IMR-90 (cell line): ENCODE measurements at regions not wholly inside any gene's neighbourhood (a gene's known extent, or its start where the extent isn't known, plus 50 kb on each side); places are given as distances from the start of the nearest gene placed in this dataset.
A peak's percentile ranks its signal among the peaks of the same experiment; 100 is the strongest.

Source experiments
- ATAC-seq: fragments of 200-7000 bp; cut with Tn5 transposase; 2 replicates; pipeline ENCODE4 v1.9.1; 2020; ENCODE audit warnings: low read depth, mild to moderate bottlenecking, moderate library complexity
- BruUV-seq: library from RNA; stranded (reverse); fragments of 400-500 nt; replicated peaks from 2 replicates; lab custom pipeline; 2021; lab: Mats Ljungman, UMichigan
- CTCF ChIA-PET: fragments of 300-600 bp; formaldehyde crosslinking; extraction: SDS; loops from one replicate; lab custom pipeline; 2021; ENCODE audit warnings: antibody characterized with exemption; lab: Yijun Ruan, JAX
- POLR2A ChIA-PET: fragments of 300-600 bp; sonication (Branson Sonifier 250); formaldehyde crosslinking; loops from one replicate; lab custom pipeline; 2022; ENCODE audit warnings: antibody characterized with exemption; ENCODE audit not compliant: unreplicated experiment; lab: Charles Lee
- DNase-seq: peaks from one replicate; pipeline ENCODE4 v3.0.0; 2013
- H2AFZ ChIP-seq: replicated peaks from 2 replicates; pipeline ENCODE3; 2013; ENCODE audit warnings: low read length, mild to moderate bottlenecking; ENCODE audit not compliant: poor library complexity
- H2AK5ac ChIP-seq: 2 replicates; pipeline ENCODE4 v1.6.1; 2013; ENCODE audit warnings: low read depth, low read length, inconsistent platforms
- H2AK9ac ChIP-seq: replicated peaks from 2 replicates; pipeline ENCODE3; 2013; ENCODE audit warnings: mild to moderate bottlenecking, low read depth, low read length, moderate library complexity; ENCODE audit not compliant: poor library complexity
- H2BK120ac ChIP-seq: 2 replicates; pipeline ENCODE4 v1.6.1; 2013; ENCODE audit warnings: low read depth, low read length, inconsistent platforms
- H2BK15ac ChIP-seq: 3 replicates; pipeline ENCODE4 v1.6.1; 2013; ENCODE audit warnings: low read depth, low read length, inconsistent platforms
- H2BK20ac ChIP-seq: 2 replicates; pipeline ENCODE4 v1.6.1; 2013; ENCODE audit warnings: low read depth, mild to moderate bottlenecking, inconsistent platforms, low read length, moderate library complexity
- H2BK5ac ChIP-seq: 2 replicates; pipeline ENCODE4 v1.6.1; 2013; ENCODE audit warnings: mild to moderate bottlenecking, low read depth, low read length, inconsistent platforms; ENCODE audit not compliant: poor library complexity, severe bottlenecking
- H3K14ac ChIP-seq: replicated peaks from 2 replicates; pipeline ENCODE4 v1.6.1; 2013; ENCODE audit warnings: low read depth, low read length, inconsistent platforms
- H3K18ac ChIP-seq: 2 replicates; pipeline ENCODE4 v1.6.1; 2013; ENCODE audit warnings: low read depth, low read length, control low read depth
- H3K23ac ChIP-seq: 2 replicates; pipeline ENCODE4 v1.6.1; 2013; ENCODE audit warnings: low read depth, low read length, inconsistent platforms
- H3K27ac ChIP-seq: 2 replicates; pipeline ENCODE4 v1.5.1; 2013; ENCODE audit warnings: mild to moderate bottlenecking, control low read depth, low read length; ENCODE audit not compliant: insufficient read depth
- H3K27me3 ChIP-seq: 2 replicates; pipeline ENCODE4 v1.6.1; 2013; ENCODE audit warnings: low read length; ENCODE audit not compliant: control insufficient read depth, insufficient read depth
- H3K36me3 ChIP-seq: 2 replicates; pipeline ENCODE4 v1.6.1; 2013; ENCODE audit warnings: low read length, mixed read lengths; ENCODE audit not compliant: control insufficient read depth, insufficient read depth
- H3K4ac ChIP-seq: 2 replicates; pipeline ENCODE4 v1.6.1; 2013; ENCODE audit warnings: low read depth, low read length, inconsistent platforms
- H3K4me1 ChIP-seq: 2 replicates; pipeline ENCODE4 v1.6.1; 2013; ENCODE audit warnings: low read length, mixed read lengths; ENCODE audit not compliant: control insufficient read depth, insufficient read depth
- H3K4me2 ChIP-seq: 2 replicates; pipeline ENCODE4 v1.6.1; 2013; ENCODE audit warnings: low read depth, mild to moderate bottlenecking, control low read depth, low read length, moderate library complexity
- H3K4me3 ChIP-seq: 2 replicates; pipeline ENCODE4 v1.5.1; 2013; ENCODE audit warnings: low read depth, mild to moderate bottlenecking, control low read depth, low read length, moderate library complexity; ENCODE audit not compliant: insufficient read depth
- H3K56ac ChIP-seq: 2 replicates; pipeline ENCODE4 v1.6.1; 2013; ENCODE audit warnings: low read length, inconsistent platforms; ENCODE audit not compliant: insufficient read depth; ENCODE audit errors: extremely low read depth
- H3K79me1 ChIP-seq, 2 experiments: 2 replicates each; pipeline ENCODE4 v1.6.1; 2013; ENCODE audit warnings: low read length in 2 of 2, inconsistent platforms in 1 of 2, low read depth in 1 of 2
- H3K9ac ChIP-seq: 2 replicates; pipeline ENCODE4 v1.6.1; 2013; ENCODE audit warnings: low read depth, low read length, control low read depth
- H3K9me1 ChIP-seq: 2 replicates; pipeline ENCODE4 v1.6.1; 2013; ENCODE audit warnings: low read length, inconsistent platforms; ENCODE audit not compliant: insufficient read depth
- H3K9me3 ChIP-seq: 2 replicates; pipeline ENCODE4 v1.6.1; 2013; ENCODE audit warnings: low read length; ENCODE audit not compliant: control insufficient read depth, insufficient read depth
- H4K20me1 ChIP-seq: 2 replicates; pipeline ENCODE4 v1.6.1; 2013; ENCODE audit warnings: low read length, inconsistent platforms; ENCODE audit not compliant: insufficient read depth
- H4K5ac ChIP-seq: 2 replicates; pipeline ENCODE4 v1.6.1; 2013; ENCODE audit warnings: mild to moderate bottlenecking, low read depth, low read length, control low read depth
- H4K8ac ChIP-seq, 2 experiments: 2 replicates each; pipeline ENCODE4 v1.6.1; 2013; ENCODE audit warnings: low read depth in 2 of 2, low read length in 2 of 2, control low read depth in 1 of 2, inconsistent platforms in 1 of 2
- H4K91ac ChIP-seq: 2 replicates; pipeline ENCODE4 v1.6.1; 2013; ENCODE audit warnings: low read depth, low read length, inconsistent platforms; ENCODE audit not compliant: insufficient read depth
- BHLHE40 ChIP-seq: fragments of 150-350 bp; IDR thresholded peaks from 2 replicates; pipeline ENCODE4 v1.6.1; 2016; ENCODE audit warnings: mild to moderate bottlenecking, low read depth, low read length
- CEBPB ChIP-seq: IDR thresholded peaks from 2 replicates; pipeline ENCODE4 v1.6.1; 2012; ENCODE audit warnings: low read depth, low read length, improper control_type of control experiment
- CHD1 ChIP-seq: IDR thresholded peaks from 2 replicates; pipeline ENCODE4 v1.6.1; 2012; ENCODE audit warnings: low read depth, low read length, improper control_type of control experiment
- FOS ChIP-seq: fragments of 150-350 bp; IDR thresholded peaks from 2 replicates; pipeline ENCODE4 v1.6.1; 2016; ENCODE audit warnings: low read depth, low read length
- MAFK ChIP-seq: IDR thresholded peaks from 2 replicates; pipeline ENCODE4 v1.6.1; 2012; ENCODE audit warnings: low read depth, low read length, improper control_type of control experiment
- MAZ ChIP-seq: IDR thresholded peaks from 2 replicates; pipeline ENCODE4 v1.6.1; 2012; ENCODE audit warnings: low read depth, mild to moderate bottlenecking, low read length, improper control_type of control experiment, moderate library complexity, borderline replicate concordance
- NFE2L2 ChIP-seq: fragments of 150-350 bp; IDR thresholded peaks from 2 replicates; pipeline ENCODE4 v1.6.1; 2016; ENCODE audit warnings: low read depth, mild to moderate bottlenecking, low read length
- RAD21 ChIP-seq: IDR thresholded peaks from 2 replicates; pipeline ENCODE4 v1.6.1; 2012; ENCODE audit warnings: low read length, improper control_type of control experiment
- RCOR1 ChIP-seq: IDR thresholded peaks from 2 replicates; pipeline ENCODE4 v1.6.1; 2012; ENCODE audit warnings: mild to moderate bottlenecking, low read length, improper control_type of control experiment; ENCODE audit not compliant: insufficient replicate concordance
- RFX5 ChIP-seq: IDR thresholded peaks from 2 replicates; pipeline ENCODE4 v1.8.0; 2012; ENCODE audit warnings: low read depth, mild to moderate bottlenecking, low read length, moderate library complexity
- SMC3 ChIP-seq: fragments of 150-350 bp; IDR thresholded peaks from 2 replicates; pipeline ENCODE4 v1.6.1; 2016; ENCODE audit warnings: low read depth, mild to moderate bottlenecking, antibody characterized with exemption, low read length, moderate library complexity
- WGBS, 2 experiments: methylation state at CpG; one replicate each; pipeline versions ENCODE4 v1.1.5 to v1.1.7; 2013; ENCODE audit warnings: missing lambda C conversion rate in 2 of 2; ENCODE audit not compliant: insufficient read length in 1 of 2; ENCODE audit errors: extremely low coverage in 2 of 2; 5-methylcytosine and 5-hydroxymethylcytosine counted together
- dilution Hi-C: fragments of 300-500 bp; cut with HindIII; formaldehyde crosslinking; loops from one replicate; pipeline ENCODE4 v1.14.3; 2018; ENCODE audit warnings: low sequenced_read_pairs; ENCODE audit not compliant: unreplicated experiment
- in situ Hi-C: fragments of 300-500 bp; cut with MboI; formaldehyde crosslinking; loops from 3 replicates; pipeline ENCODE4 v1.14.3; 2019; ENCODE audit warnings: low sequenced_read_pairs, inconsistent platforms, mixed read lengths
- intact Hi-C: fragments of 100-400 bp; cut with micrococcal nuclease; formaldehyde crosslinking; loops from 2 replicates; pipeline ENCODE4 v1.10.0; 2022
- TF ChIP-seq, protein P1 (sequence below): fragments of 150-350 bp; IDR thresholded peaks from 2 replicates; pipeline ENCODE4 v1.6.1; 2016; ENCODE audit warnings: low read depth, mild to moderate bottlenecking, low read length, moderate library complexity, borderline replicate concordance
- TF ChIP-seq, protein P2 (sequence below): conservative IDR thresholded peaks from 2 replicates; pipeline ENCODE4 v1.5.1; 2012; ENCODE audit warnings: mild to moderate bottlenecking, low read depth, low read length, improper control_type of control experiment
- TF ChIP-seq, protein P3 (sequence below): fragments of 150-350 bp; IDR thresholded peaks from 2 replicates; pipeline ENCODE4 v1.6.1; 2017; ENCODE audit warnings: mild to moderate bottlenecking, antibody characterized with exemption, low read length, low read depth

DNA sequence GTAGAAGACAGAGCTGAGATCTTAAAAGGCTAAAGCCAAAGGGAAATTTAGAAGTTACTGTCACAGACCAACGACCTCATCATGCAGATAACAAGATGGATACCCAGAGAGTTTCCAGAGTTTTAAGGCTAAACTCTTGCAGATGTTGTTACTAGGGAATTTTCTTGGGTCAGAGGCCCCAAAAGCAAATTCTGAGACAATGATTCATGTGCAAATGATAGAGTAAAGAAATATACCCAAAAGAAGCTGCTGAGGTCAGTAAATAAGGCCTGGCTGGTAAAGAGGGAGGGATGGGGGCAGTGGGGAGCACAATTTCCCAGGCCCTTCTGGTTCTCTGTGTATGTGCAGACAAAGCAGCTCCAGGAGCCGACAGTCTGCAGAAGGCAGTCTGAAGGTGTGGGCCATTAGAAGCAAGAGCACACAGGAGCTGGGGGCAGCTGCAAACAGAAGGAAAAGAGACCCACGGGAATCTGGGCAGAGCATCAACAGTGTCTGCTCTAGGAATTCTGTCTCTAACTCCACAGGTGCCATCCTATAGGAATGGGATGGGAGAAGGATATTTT is 330.8 kb downstream of the TBC1D4 start:
- Histone ChIP-seq H2AK9ac (no peak overlapping the region), H3K14ac (no peak overlapping the region), H2BK5ac (no peak overlapping the region), H4K8ac (no peak overlapping the region), H3K4me1 (peaks cover 2% of the 10 kb centered on the region; the same call in 1 of the 2 replicates), H3K27ac (no peak overlapping the region), H3K9me1 (no peaks in the 10 kb centered on the region), H3K79me1 (no peaks in the 10 kb centered on the region), H2AK5ac (no peak overlapping the region), H2BK15ac (no peak overlapping the region), H3K27me3 (no peaks in the 10 kb centered on the region; the same call in none of the 2 replicates), H3K4me2 (no peak overlapping the region), H2BK20ac (no peak overlapping the region), H4K5ac (no peak overlapping the region), H3K36me3 (no peaks in the 10 kb centered on the region), H3K18ac (no peak overlapping the region), H3K9ac (no peak overlapping the region), H3K9me3 (no peaks in the 10 kb centered on the region), H3K23ac (no peak overlapping the region), H2BK120ac (no peak overlapping the region), H3K56ac (no peak overlapping the region), H3K4me3 (no peak overlapping the region), H4K91ac (no peak overlapping the region), H3K4ac (no peak overlapping the region), H2AFZ (no peak overlapping the region), H4K20me1 (no peaks in the 10 kb centered on the region)
- no TSS peak for BruUV-seq
- ChIA-PET CTCF (no interaction called here), POLR2A (no interaction called here)
- TF ChIP-seq BHLHE40 = no peak
- no peak for TF ChIP-seq CHD1
- TF ChIP-seq MAZ = no peak
- TF ChIP-seq, protein P1, sequence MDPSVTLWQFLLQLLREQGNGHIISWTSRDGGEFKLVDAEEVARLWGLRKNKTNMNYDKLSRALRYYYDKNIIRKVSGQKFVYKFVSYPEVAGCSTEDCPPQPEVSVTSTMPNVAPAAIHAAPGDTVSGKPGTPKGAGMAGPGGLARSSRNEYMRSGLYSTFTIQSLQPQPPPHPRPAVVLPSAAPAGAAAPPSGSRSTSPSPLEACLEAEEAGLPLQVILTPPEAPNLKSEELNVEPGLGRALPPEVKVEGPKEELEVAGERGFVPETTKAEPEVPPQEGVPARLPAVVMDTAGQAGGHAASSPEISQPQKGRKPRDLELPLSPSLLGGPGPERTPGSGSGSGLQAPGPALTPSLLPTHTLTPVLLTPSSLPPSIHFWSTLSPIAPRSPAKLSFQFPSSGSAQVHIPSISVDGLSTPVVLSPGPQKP = no peak
- TF ChIP-seq SMC3 = no peak
- no peak for TF ChIP-seq CEBPB
- TF ChIP-seq RAD21 = no peak
- TF ChIP-seq, protein P2, sequence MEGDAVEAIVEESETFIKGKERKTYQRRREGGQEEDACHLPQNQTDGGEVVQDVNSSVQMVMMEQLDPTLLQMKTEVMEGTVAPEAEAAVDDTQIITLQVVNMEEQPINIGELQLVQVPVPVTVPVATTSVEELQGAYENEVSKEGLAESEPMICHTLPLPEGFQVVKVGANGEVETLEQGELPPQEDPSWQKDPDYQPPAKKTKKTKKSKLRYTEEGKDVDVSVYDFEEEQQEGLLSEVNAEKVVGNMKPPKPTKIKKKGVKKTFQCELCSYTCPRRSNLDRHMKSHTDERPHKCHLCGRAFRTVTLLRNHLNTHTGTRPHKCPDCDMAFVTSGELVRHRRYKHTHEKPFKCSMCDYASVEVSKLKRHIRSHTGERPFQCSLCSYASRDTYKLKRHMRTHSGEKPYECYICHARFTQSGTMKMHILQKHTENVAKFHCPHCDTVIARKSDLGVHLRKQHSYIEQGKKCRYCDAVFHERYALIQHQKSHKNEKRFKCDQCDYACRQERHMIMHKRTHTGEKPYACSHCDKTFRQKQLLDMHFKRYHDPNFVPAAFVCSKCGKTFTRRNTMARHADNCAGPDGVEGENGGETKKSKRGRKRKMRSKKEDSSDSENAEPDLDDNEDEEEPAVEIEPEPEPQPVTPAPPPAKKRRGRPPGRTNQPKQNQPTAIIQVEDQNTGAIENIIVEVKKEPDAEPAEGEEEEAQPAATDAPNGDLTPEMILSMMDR = no peak
- TF ChIP-seq, protein P3, sequence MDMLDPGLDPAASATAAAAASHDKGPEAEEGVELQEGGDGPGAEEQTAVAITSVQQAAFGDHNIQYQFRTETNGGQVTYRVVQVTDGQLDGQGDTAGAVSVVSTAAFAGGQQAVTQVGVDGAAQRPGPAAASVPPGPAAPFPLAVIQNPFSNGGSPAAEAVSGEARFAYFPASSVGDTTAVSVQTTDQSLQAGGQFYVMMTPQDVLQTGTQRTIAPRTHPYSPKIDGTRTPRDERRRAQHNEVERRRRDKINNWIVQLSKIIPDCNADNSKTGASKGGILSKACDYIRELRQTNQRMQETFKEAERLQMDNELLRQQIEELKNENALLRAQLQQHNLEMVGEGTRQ = no peak
- no peak for TF ChIP-seq MAFK
- no peak for TF ChIP-seq RCOR1
- no peak for TF ChIP-seq NFE2L2
- no peak for TF ChIP-seq RFX5
- TF ChIP-seq FOS = no peak
- in situ Hi-C loops = no loop called here
- no CpG with 5 or more reads among the region's 3 CpGs for WGBS, 2 experiments
- peak; percentile 70 for ATAC-seq
- peak; percentile 52 for DNase-seq
- intact Hi-C loops = no loop called here
- dilution Hi-C loops = no loop called here
